SK-N-SH (cell line): ENCODE measurements at regions not wholly inside any gene's neighbourhood (a gene's known extent, or its start where the extent isn't known, plus 50 kb on each side); places are given as distances from the start of the nearest gene placed in this dataset.

Experiments used
- CHD2 ChIP-seq: fragments of 150-350 bp; IDR thresholded peaks from 2 replicates; pipeline ENCODE4 v1.6.1; 2018; ENCODE audit warnings: low read length; ENCODE audit not compliant: partially characterized antibody
- RXRA ChIP-seq: IDR thresholded peaks from 2 replicates; pipeline ENCODE4 v1.4.0; 2012; ENCODE audit warnings: low read depth, mild to moderate bottlenecking, borderline replicate concordance

DNA sequence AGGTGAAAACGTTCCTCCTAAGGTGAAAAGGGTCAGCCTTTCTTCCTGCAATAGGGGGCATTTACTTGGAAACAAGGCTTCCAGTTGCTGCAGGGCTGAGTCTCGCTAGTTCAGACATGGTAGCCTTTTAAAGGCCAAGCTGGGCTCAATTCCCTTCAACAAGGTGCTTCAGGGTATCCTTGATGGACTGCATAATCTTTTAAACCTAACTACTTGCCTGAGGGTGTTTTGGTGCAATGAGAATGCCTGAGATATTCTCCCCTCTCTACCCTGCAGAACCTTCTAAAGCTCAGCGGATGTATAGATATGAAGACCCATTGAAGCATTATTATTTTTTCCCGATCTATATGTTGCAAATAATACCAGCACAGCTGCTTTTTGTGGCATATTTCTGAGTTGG is 416.1 kb downstream of the QKI start:
- no peak for TF ChIP-seq RXRA
- TF ChIP-seq CHD2 = no peak
